AML-193 (cell line): ENCODE measurements at regions not wholly inside any gene's neighbourhood (a gene's known extent, or its start where the extent isn't known, plus 50 kb on each side); places are given as distances from the start of the nearest gene placed in this dataset.
A peak's percentile ranks its signal among the peaks of the same experiment; 100 is the strongest.
"Not testable (repeated sequence)": the region's sequence is repeated elsewhere in the genome, so short reads cannot be mapped to it uniquely, and the experiment has no call there.

Experiments used
- DNase-seq, 2 experiments: peaks; one replicate each; lab custom pipeline; 2025; lab: John Stamatoyannopoulos, UW

DNA sequence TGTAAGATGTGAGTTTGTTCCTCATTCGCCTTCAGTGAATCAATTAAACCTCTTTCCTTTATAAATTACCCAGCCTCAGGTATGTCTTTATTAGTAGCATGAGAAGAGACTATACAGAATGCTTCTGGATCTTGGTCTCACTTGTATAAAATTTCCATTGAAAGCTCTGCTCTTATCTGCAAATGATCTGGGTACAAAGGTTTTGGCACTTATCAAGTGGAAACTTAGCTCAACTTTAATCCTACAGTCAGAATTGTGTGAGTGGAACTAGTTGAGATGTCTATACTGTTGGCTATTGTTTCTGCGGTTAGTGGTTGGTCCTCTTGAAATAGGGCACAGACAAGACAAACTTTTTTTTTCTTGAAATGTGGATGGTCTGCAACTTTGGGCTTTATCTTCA lies 71.2 kb upstream of the CHORDC1 start:
- no peak for DNase-seq

DNA sequence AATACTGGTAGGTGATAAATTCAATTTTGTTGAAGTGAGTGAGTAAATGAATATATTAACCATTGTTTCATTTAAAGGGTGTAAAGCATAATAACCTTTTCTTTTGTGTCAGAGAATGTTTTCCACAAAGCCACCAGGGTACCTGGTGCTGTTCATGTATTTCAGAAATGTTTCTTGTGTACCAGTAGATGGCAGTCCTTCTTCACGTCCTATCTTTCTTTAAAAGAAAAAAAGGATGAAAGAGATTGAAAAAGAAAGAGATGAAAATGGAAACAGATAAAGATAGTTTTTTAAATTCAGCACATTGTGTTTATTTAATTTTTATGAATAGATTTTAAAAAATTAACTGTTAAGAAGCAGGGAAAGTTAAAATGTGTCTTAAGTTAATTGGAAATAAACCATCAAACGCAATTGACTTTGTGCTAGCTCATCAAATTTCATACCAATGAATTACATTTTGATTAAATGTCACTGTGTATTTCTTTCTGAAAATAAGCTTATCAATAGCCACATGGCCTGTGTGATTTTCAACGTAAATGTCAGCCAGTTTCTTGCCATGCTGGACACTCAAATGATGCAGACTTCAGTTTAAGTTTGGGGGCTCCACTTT lies 65.5 kb upstream of the CHORDC1 start:
- DNase-seq = peak; percentile 30 to 49

DNA sequence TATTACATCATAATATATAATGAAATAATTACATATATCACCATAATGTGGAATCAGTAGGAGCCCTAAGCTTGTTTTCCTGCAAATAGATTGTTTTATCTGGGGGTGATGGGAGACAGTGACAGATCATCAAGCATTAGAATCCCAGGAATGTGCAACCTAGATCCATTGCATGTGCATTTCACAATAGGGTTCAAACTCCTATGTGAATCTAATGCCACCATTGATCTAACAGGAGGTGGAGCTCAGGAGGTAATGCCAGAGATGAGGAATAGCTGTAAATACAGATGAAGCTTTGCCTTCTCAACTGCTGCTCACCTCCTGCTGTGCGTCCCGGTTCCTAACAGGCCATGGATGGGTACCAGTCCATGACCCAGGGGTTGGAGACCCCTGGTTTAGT lies 63.8 kb upstream of the CHORDC1 start:
- DNase-seq = no peak

DNA sequence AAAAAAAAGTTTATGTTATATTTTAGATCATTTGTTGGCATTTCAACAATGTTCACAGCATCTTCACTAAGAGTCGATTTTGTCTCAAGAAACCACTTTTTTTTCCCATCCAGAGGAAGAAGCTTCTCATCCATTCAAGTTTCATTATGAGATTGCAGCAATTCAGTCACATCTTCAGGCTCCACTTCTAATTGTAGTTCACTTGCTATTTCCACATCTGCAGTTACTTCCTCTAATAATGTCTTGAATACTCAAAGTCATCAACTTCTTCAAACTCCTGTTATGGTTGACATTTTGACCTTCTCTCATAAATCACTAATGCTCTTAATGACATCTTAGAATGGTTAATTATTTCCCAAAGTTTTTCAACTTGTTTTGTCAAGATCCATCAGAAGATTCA lies 61.3 kb upstream of the CHORDC1 start:
- DNase-seq = peak; percentile 40 to 52

DNA sequence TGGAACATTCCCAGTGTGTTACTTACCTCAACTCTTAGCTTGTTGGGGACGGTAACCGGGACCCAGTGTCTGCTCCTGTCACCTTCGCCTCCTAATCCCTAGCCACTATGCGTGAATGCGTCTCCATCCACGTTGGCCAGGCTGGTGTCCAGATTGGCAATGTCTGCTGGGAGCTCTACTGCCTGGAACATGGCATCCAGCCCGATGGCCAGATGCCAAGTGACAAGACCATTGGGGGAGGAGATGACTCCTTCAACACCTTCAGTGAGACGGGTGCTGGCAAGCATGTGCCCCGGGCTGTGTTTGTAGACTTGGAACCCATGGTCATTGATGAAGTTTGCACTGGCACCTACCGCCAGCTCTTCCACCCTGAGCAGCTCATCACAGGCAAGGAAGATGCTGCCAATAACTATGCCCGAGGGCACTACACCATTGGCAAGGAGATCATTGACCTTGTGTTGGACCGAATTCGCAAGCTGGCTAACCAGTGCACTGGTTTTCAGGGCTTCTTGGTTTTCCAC lies 59.8 kb upstream of the CHORDC1 start:
- DNase-seq = not testable (repeated sequence)

DNA sequence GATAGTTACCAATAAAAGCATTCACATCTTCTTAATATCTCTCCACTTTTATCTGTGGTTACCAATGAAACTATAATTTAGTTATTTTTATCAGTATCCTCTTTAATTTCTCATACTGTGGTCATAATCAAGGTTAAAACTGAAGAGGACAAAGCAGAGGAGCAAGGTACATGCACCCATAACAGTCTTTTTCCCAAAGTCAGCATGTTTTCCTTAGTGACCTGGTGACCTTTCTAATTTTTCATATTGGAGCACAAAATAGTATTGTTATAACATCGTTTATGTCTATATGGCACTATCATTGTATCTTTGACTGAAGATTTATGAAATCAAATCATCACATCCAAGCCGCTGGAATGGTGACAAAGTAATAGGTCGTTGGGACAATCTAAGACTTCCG lies 51.5 kb upstream of the CHORDC1 start:
- no peak for DNase-seq
